HL-60 (cell line): ENCODE measurements at regions not wholly inside any gene's neighbourhood (a gene's known extent, or its start where the extent isn't known, plus 50 kb on each side); places are given as distances from the start of the nearest gene placed in this dataset.

Experiments used
- DNase-seq, 2 experiments: peaks; one replicate each; pipeline ENCODE4 v3.0.0-alpha.2; 2010 to 2020; ENCODE audit warnings: low read depth in 1 of 2, low spot score in 1 of 2
- H3K27ac ChIP-seq: fragments of 250-450 bp; sonication (Bioruptor Pico); replicated peaks from 2 replicates; pipeline ENCODE4 v1.5.1; 2020; ENCODE audit warnings: mild to moderate bottlenecking, moderate library complexity
- H3K27me3 ChIP-seq: fragments of 250-450 bp; sonication (Bioruptor Pico); 2 replicates; pipeline ENCODE4 v1.5.1; 2021; ENCODE audit warnings: mild to moderate bottlenecking, moderate library complexity; ENCODE audit not compliant: insufficient read depth, poor library complexity, severe bottlenecking
- H3K4me3 ChIP-seq: replicated peaks from 2 replicates; pipeline ENCODE4 v1.5.1; 2011; ENCODE audit warnings: mild to moderate bottlenecking, control low read depth, low read length; ENCODE audit not compliant: insufficient read depth
- GABPA ChIP-seq: IDR thresholded peaks from 2 replicates; pipeline ENCODE4 v1.6.1; 2012; ENCODE audit warnings: low read depth
- POLR2AphosphoS5 ChIP-seq: IDR thresholded peaks from 2 replicates; pipeline ENCODE4 v1.6.1; 2012; ENCODE audit warnings: low read depth
- SPI1 ChIP-seq: IDR thresholded peaks from 2 replicates; pipeline ENCODE4 v1.6.1; 2012; ENCODE audit warnings: low read depth, mild to moderate bottlenecking, borderline replicate concordance
- TF ChIP-seq, protein P1 (sequence below): IDR thresholded peaks from one replicate; pipeline ENCODE4 v1.5.1; 2011; ENCODE audit warnings: low read length, control low read depth, inconsistent platforms; ENCODE audit not compliant: insufficient read depth
- TF ChIP-seq, protein P2 (sequence below): IDR thresholded peaks from 2 replicates; pipeline ENCODE4 v1.6.1; 2012; ENCODE audit warnings: low read depth; ENCODE audit not compliant: insufficient replicate concordance

DNA sequence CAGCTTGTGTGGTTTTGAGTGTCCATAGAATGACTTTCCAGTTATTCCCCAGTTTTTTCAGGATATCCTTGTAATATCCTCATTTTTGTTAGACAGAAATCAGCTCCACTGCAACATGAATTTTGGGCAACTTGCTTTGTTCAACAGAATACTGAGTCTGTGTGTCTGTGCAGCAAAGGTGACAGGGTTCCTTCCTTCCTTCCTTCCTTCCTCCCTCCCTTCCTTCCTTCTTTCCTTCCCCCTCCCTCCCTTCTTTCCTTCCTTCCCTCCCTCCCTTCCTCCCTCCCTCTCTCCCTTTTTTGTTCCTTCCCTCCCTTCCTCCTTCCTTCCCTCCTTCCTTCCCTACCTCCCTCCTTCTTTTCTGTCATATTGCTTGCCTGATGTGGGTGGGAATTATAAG, 496.5 kb downstream of the EPM2A start:
- no peaks in the 10 kb centered on the region for H3K27me3 ChIP-seq
- no peak overlapping the region for H3K27ac ChIP-seq
- DNase-seq = no peak
- H3K4me3 ChIP-seq = no peak overlapping the region
- no peak for TF ChIP-seq SPI1
- TF ChIP-seq POLR2AphosphoS5 = no peak
- no peak for TF ChIP-seq GABPA
- TF ChIP-seq, protein P1, sequence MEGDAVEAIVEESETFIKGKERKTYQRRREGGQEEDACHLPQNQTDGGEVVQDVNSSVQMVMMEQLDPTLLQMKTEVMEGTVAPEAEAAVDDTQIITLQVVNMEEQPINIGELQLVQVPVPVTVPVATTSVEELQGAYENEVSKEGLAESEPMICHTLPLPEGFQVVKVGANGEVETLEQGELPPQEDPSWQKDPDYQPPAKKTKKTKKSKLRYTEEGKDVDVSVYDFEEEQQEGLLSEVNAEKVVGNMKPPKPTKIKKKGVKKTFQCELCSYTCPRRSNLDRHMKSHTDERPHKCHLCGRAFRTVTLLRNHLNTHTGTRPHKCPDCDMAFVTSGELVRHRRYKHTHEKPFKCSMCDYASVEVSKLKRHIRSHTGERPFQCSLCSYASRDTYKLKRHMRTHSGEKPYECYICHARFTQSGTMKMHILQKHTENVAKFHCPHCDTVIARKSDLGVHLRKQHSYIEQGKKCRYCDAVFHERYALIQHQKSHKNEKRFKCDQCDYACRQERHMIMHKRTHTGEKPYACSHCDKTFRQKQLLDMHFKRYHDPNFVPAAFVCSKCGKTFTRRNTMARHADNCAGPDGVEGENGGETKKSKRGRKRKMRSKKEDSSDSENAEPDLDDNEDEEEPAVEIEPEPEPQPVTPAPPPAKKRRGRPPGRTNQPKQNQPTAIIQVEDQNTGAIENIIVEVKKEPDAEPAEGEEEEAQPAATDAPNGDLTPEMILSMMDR = no peak
- TF ChIP-seq, protein P2, sequence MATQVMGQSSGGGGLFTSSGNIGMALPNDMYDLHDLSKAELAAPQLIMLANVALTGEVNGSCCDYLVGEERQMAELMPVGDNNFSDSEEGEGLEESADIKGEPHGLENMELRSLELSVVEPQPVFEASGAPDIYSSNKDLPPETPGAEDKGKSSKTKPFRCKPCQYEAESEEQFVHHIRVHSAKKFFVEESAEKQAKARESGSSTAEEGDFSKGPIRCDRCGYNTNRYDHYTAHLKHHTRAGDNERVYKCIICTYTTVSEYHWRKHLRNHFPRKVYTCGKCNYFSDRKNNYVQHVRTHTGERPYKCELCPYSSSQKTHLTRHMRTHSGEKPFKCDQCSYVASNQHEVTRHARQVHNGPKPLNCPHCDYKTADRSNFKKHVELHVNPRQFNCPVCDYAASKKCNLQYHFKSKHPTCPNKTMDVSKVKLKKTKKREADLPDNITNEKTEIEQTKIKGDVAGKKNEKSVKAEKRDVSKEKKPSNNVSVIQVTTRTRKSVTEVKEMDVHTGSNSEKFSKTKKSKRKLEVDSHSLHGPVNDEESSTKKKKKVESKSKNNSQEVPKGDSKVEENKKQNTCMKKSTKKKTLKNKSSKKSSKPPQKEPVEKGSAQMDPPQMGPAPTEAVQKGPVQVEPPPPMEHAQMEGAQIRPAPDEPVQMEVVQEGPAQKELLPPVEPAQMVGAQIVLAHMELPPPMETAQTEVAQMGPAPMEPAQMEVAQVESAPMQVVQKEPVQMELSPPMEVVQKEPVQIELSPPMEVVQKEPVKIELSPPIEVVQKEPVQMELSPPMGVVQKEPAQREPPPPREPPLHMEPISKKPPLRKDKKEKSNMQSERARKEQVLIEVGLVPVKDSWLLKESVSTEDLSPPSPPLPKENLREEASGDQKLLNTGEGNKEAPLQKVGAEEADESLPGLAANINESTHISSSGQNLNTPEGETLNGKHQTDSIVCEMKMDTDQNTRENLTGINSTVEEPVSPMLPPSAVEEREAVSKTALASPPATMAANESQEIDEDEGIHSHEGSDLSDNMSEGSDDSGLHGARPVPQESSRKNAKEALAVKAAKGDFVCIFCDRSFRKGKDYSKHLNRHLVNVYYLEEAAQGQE = no peak

DNA sequence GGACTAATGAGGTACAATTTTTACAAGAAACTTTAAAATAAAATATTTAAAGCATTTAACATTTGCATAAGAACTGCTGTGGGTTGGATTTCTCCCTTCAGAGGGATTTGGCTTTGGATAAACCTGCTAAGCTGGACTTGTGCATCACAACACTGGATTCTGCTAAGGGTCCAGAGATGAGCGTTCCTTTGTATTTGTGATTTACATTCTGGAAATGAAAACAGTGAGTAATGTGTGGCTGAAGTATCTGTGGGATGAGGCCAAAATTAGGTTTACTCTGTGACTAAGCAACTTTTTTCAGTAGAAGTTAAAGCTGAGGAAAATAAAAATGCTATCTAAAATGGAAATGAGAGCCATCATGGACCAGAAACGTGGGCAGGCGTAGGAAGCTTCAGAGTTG, 494.3 kb downstream of the EPM2A start:
- Histone ChIP-seq H3K4me3 (no peak overlapping the region), H3K27ac (no peak overlapping the region), H3K27me3 (no peaks in the 10 kb centered on the region)
- no peak for TF ChIP-seq SPI1
- TF ChIP-seq GABPA = no peak
- TF ChIP-seq, protein P2 = no peak
- TF ChIP-seq, protein P1 = no peak
- no peak for TF ChIP-seq POLR2AphosphoS5
- DNase-seq = no peak

DNA sequence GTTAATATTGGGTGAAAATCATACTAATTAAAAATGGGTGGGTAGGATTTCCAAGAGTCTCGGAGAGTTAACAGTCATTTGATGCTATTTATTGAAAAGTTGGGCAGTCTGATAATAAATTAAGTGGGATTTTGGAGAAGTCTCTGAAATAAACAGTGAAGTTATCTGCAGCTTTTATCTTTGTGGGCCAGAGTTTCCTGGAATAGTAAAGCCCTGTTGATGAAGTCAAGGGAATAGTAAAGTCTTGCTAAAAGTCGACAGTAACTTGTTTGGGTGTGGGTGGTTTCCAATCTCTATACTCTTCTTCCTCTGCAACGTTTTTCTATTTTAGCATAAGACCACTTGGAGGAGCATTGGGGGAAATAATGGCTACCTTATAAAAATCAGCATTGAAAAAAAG, 493.6 kb downstream of the EPM2A start:
- Histone ChIP-seq H3K27ac (no peak overlapping the region), H3K27me3 (no peaks in the 10 kb centered on the region), H3K4me3 (no peak overlapping the region)
- TF ChIP-seq, protein P1 = no peak
- no peak for TF ChIP-seq POLR2AphosphoS5
- DNase-seq = no peak

DNA sequence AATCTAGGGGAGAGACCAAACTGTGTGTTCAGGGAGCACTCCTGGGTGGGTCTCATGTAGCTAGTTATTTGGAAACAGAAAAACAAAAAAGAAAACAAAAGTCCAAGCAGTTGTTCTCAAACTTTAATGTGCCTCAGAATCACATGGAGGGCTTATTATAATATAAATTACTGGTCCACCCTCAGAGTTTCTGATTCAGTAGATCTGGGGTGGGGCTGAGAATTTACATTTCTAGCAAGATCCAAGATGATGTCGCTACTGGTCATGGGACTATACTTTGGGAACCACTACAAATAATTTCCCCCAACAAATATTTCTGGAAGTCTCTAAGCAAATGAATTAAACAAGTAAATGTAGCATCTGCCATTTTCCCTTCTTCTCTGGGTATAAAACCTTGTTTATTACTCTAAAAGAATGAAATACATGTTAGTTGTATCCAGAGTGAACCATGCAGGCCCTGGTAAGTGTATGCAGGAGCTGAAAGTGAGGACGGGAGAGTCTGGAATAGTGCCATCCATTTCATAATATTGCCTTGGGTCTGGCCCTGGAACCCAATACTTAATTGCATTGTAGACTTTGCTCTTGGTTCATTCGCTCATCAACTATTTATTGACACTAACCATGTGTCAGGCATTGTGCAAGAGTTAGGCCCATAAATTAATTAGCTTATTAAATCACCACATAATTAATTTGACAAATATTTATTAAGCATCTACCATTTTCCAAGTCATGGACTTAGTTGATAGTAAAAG, 490.8 kb downstream of the EPM2A start:
- H3K27me3 ChIP-seq = no peaks in the 10 kb centered on the region
- no peak overlapping the region for H3K27ac ChIP-seq
- no peak for DNase-seq
- no peak overlapping the region for H3K4me3 ChIP-seq
- TF ChIP-seq POLR2AphosphoS5 = no peak
- TF ChIP-seq, protein P1 = no peak
- no peak for TF ChIP-seq GABPA
- TF ChIP-seq, protein P2 = no peak
- no peak for TF ChIP-seq SPI1
